ENCODE measurements at regions not wholly inside any gene's neighbourhood (a gene's known extent, or its start where the extent isn't known, plus 50 kb on each side); places are given as distances from the start of the nearest gene placed in this dataset.

DNA sequence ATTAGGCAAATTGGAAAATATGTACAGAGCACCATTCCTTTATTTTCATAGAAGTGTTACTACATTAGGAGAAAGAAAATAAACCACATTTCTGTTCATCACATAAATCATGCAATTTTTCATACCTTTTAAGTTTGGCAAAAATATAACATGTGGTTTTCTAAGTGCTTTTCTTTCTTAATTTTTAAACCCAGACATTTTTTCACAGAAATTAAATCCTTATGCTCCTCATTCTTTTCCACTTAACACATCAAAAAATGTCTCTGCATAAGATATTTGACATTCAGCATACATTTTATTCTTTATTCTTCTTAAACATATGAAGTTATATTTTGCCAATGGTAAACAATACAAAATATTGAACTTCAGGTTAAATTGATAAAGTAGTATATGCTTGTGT lies 826.6 kb upstream of the SLIT2 start:
- TF ChIP-seq CTCF (IDR thresholded peaks at IDR 0.05 in 4 of 5, conservative IDR thresholded peaks at IDR 0.05 in 1 of 5), result no peak
- no peak for TF ChIP-seq POLR2A (IDR thresholded peaks at IDR 0.05)

Data from gastrocnemius medialis (tissue), 4 donors.